SW 1271 (cell line): ENCODE measurements at regions not wholly inside any gene's neighbourhood (a gene's known extent, or its start where the extent isn't known, plus 50 kb on each side); places are given as distances from the start of the nearest gene placed in this dataset.

Source experiments
- DNase-seq, 2 experiments: peaks; one replicate each; lab custom pipeline; 2025; lab: John Stamatoyannopoulos, UW

DNA sequence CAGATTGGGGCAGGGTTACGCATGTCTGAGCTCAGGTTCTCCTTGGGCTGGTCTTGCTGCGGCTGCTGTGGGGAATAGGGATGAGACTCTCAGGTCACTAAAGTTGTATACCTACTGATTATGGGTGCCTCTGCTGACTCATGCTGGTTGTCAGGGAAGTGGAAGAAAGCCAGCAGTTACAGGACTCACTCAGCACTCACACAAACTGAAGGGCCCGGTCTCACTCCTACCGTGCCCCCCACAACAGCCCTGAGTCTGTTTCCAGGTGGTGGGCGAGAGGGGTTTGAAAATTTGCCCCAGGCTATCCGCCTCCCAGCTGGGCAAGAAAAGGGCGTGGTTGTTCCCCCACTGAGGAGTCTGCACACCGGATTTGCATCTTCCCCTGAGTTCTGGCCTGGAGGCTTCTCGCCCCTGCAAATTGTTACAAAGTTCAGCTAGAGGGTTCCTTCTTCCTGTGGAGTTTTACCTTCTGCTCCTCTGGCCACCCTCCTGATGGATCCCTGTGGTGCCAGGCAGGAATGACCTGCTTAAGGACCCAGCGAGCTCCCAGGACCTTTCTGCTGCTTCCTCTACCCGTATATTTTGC is 659.2 kb downstream of the HDGFL1 start:
- DNase-seq: no peak

DNA sequence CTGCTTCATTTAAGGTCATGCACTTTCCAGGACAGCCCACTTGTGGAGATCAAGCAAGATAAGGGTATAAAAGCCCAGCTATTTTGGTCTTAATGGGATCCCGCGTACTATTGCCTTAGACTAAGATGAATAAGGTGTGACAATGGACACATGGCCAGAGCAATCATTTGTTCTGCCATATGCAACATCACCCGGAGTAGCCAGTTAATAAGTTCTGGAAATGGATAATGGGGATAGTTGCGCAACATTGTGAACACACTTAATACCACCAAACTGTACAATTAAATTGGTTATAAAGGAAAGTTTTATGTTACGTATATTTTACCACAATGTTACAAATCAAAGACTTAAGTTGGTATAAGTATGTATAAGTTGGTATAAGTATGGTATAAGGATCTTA is 674.5 kb downstream of the HDGFL1 start:
- DNase-seq: no peak

DNA sequence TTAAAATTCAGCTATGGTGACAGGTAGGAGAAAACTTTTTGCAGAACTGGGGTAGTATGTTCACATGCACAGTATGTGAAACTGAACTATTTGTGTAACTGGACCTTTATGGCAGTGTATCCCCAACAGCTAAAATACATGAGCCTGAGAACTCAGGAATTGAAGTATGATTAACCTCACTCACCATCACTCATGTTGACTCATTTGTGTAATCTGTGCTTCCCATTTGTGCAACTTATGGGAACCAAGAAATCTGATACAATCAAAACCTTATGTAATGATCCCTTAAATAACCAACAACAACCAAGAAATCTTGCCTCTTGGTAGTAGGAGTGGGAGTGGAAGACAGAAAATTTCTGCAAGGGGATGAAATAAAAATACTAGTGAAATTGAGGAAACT is 674.9 kb downstream of the HDGFL1 start:
- no peak for DNase-seq

DNA sequence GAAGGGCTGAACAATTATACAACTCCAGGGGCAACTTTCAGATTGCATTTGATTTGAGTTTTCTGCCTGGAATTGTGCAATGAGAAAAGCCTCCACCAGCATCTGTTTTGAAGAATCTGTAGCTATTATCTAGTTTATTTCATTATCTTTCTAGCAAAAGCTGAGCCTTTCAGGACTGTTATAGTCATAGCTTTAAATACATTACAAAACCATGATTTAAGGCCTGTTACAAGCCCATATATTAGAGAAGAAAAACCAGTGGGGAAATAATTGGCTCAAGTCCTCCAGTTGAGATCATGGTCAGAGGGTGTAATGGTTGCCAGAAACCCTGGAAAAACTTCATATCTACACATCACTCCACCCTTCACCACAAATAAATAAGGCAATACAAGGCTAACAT is 676.2 kb downstream of the HDGFL1 start:
- no peak for DNase-seq

GRCh38 chr6:23246896-23247295 is 677.5 kb downstream of the HDGFL1 start:
- DNase-seq: no peak

GRCh38 chr6:23250556-23250955 is 681.2 kb downstream of the HDGFL1 start:
- no peak for DNase-seq

GRCh38 chr6:23262864-23263263 is 693.5 kb downstream of the HDGFL1 start:
- no peak for DNase-seq

DNA sequence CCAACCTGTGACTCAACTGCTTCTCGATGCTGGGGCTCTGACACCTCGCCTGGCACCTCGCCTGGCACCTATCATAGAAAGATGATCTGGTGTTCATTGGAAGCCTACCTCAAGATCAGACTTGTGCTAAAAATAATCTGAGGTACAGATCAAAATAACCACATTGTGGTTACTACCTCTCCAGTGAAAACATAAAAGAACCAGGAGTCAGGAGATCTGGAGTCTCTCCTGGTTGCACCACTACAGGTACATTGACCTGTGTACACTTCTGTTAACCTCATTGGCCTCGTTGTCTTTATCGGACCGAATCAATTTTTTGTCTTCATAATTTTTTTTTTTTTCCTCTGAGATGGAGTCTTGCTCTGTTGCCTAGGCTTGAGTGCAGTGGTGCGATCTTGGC is 695.9 kb downstream of the HDGFL1 start:
- DNase-seq: no peak

- no peak for DNase-seq
Measured at GRCh38 chr6:23266536-23266935, 697.2 kb downstream of the HDGFL1 start.

DNA sequence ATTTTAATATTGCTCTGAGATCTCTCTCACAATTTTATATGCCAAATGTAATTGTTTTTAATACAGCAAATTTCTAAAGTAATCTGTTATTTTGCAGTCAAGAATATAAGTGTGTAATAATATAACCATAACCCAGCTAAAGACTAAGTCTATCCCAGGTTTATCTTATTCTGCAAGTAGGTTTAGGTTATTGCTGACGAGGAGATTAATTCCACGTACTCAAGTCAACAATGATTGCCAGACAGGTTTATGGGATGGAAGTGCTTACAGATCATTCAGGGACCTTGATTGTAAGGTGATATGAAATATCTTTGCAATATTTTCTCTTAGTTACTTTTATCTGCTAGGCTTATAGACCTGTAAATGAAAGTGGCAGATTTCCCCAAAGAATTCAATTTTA is 698.3 kb downstream of the HDGFL1 start:
- DNase-seq: no peak

- no peak for DNase-seq
Measured at GRCh38 chr6:23268348-23268747, 699.0 kb downstream of the HDGFL1 start.

- DNase-seq: no peak
Measured at GRCh38 chr6:23269436-23269835, 700.1 kb downstream of the HDGFL1 start.

DNA sequence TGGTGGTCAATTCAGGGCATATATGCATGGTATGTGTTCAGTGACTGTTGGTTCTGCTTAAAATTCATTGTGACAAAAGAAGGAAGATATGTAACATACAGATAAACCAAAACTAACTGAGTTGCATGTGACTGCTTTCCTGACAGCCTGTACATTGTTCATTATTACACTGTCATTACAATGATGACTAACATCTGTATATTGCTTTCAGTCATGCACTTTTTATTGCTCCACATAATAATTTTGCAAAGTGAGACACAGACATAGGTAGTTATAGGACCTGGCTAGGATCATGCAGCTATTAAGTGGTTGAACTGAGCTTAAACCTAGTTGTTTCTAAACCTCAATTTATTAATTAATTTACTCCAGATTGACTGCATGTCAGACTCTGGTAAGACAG is 703.2 kb downstream of the HDGFL1 start:
- no peak for DNase-seq

GRCh38 chr6:23277521-23278179 is 708.3 kb downstream of the HDGFL1 start:
- DNase-seq: no peak

- no peak for DNase-seq
Measured at GRCh38 chr6:23278180-23278532, 708.8 kb downstream of the HDGFL1 start.

- no peak for DNase-seq
Measured at GRCh38 chr6:23280437-23280836, 711.1 kb downstream of the HDGFL1 start.

- no peak for DNase-seq
Measured at GRCh38 chr6:23282252-23283021, 713.1 kb downstream of the HDGFL1 start.

GRCh38 chr6:23293653-23294052 is 724.3 kb downstream of the HDGFL1 start:
- no peak for DNase-seq

DNA sequence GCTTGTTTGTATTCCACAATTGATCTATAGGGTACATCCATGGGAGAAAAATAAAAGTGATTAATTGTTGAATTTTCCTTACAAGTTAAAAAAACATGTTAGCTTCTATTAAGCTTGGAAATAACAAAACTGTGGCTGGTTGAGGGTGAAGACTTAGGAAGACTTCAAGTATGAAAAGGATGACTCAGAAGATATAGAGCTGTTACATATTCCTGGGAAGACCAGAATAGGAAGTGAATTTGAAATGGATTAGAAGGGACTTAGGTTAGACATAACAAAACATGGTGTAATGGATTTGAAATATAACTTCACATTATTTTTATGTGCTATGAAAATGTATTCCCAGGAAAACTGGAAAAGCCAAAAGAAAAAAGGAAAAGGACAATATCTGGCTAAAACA is 732.2 kb downstream of the HDGFL1 start:
- DNase-seq: no peak

DNA sequence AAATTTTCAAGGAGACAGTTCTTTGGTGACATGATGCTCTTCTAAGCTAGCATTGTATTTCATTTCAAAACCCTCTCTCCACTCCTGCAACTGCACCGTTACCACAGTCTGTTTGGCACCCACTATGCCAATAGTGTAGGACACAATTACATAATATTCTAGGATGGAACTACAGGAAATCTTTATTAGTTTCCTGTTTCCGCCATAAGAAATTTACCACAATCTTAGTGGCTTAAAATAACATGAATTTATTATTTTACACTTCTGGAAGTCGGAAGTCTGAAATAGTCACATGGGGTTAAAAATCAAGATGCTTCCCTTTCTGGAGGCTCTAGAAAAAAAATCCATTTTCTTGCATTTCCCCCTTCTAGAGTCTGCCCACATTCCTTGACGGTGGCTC is 733.1 kb downstream of the HDGFL1 start:
- no peak for DNase-seq

GRCh38 chr6:23305325-23305943 is 736.1 kb downstream of the HDGFL1 start:
- no peak for DNase-seq

DNA sequence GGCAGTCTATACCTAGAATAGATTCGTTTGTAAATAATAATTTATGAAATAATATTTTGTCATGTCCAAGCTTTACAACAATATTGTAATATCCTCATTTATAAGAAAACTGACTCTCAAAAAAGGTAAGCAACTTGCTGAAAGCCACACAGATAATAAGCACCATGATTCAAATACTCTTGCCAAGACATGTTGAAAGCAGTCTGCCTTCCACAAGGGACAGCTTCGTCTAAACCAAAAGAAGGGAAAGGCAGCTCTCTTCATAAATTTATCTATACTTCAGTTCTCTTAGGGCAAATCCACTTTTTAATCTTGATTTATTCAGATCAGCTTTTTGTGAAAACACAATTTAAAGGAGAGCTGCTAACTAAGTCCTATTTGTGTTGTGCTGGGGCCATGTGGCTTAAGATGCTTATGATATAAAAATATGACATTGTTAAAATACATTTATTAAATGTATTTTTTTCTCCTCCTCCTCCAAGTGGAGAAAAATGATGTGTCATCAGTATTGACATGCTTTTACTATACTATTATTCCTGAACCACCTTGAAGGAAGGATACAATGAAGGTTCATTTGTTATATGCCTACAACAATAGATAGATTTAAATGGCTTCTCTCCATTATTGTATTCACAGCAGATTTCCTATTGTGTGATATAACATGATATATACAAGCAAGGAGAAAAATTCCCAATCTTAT is 737.0 kb downstream of the HDGFL1 start:
- no peak for DNase-seq
